Thyroid gland (tissue), 4 donors: ENCODE measurements at regions not wholly inside any gene's neighbourhood (a gene's known extent, or its start where the extent isn't known, plus 50 kb on each side); places are given as distances from the start of the nearest gene placed in this dataset.

Experiments
- CTCF ChIP-seq, 6 experiments: fragments of 200-600 bp in 3 of 6; fragments of 450-650 bp in 3 of 6; sonication (generic) in 3 of 6; IDR thresholded peaks; one replicate each; pipeline ENCODE4 v1.5.1; 2016 to 2019; ENCODE audit warnings: antibody characterized with exemption in 6 of 6, mild to moderate bottlenecking in 2 of 6, inconsistent platforms in 1 of 6, moderate library complexity in 1 of 6
- POLR2A ChIP-seq, 2 donors: fragments of 450-650 bp; IDR thresholded peaks; one replicate each; pipeline ENCODE4 v1.6.1; 2017; ENCODE audit warnings: antibody characterized with exemption in 2 of 2, mild to moderate bottlenecking in 2 of 2, moderate library complexity in 1 of 2

GRCh38 chr3:81965696-81966095 lies 204.3 kb upstream of the GBE1 start:
- no peak for TF ChIP-seq CTCF (IDR thresholded peaks at IDR 0.05)
- TF ChIP-seq POLR2A (IDR thresholded peaks at IDR 0.05): no peak
